ENCODE measurements at regions not wholly inside any gene's neighbourhood (a gene's known extent, or its start where the extent isn't known, plus 50 kb on each side); places are given as distances from the start of the nearest gene placed in this dataset.

DNA sequence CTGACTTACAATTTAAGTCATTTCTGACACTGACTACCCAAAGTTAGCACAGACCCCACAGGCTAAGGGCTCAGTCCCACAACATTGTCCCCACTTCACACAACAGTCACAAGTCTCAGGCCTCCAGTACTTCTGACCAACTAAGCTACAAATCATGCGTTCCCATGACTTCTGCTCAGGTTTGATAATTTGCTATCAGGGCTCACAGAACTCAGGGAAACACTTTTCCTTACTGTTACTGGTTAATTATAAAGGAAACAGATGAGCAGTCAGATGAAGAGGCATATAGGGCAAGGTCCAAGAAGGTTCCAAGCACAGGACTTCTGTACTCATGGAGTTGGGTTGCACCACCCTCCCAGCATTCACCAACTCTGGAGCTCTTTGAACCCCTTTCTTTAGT is 151.2 kb upstream of the TNR start:
- no peaks in the 10 kb centered on the region for H4K20me1 ChIP-seq (ENCODE audit: insufficient read depth)
- H3K27ac ChIP-seq = no peak overlapping the region
- TF ChIP-seq, protein P1, sequence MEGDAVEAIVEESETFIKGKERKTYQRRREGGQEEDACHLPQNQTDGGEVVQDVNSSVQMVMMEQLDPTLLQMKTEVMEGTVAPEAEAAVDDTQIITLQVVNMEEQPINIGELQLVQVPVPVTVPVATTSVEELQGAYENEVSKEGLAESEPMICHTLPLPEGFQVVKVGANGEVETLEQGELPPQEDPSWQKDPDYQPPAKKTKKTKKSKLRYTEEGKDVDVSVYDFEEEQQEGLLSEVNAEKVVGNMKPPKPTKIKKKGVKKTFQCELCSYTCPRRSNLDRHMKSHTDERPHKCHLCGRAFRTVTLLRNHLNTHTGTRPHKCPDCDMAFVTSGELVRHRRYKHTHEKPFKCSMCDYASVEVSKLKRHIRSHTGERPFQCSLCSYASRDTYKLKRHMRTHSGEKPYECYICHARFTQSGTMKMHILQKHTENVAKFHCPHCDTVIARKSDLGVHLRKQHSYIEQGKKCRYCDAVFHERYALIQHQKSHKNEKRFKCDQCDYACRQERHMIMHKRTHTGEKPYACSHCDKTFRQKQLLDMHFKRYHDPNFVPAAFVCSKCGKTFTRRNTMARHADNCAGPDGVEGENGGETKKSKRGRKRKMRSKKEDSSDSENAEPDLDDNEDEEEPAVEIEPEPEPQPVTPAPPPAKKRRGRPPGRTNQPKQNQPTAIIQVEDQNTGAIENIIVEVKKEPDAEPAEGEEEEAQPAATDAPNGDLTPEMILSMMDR (conservative IDR thresholded peaks at IDR 0.05; ENCODE audit: low read depth, low read length) = no peak
- H3K4me1 ChIP-seq (ENCODE audit: low read depth, poor library complexity, severe bottlenecking) = no peaks in the 10 kb centered on the region
- H3K79me2 ChIP-seq (ENCODE audit: insufficient read depth, low read depth) = no peaks in the 10 kb centered on the region
- H3K36me3 ChIP-seq (ENCODE audit: insufficient read depth) = no peaks in the 10 kb centered on the region
- H3K4me2 ChIP-seq = no peak overlapping the region
- no peak overlapping the region for H3K4me3 ChIP-seq (IDR thresholded peaks at IDR 0.05; ENCODE audit: insufficient read depth, low read depth, low read length)
- H3K9ac ChIP-seq = no peak overlapping the region
- no peak overlapping the region for H2AFZ ChIP-seq (ENCODE audit: low read depth)
- H3K27me3 ChIP-seq (ENCODE audit: insufficient read depth, low read depth) = no peaks in the 10 kb centered on the region

GRCh38 chr1:175893192-175893591 is 149.8 kb upstream of the TNR start:
- H3K27ac ChIP-seq = no peak overlapping the region
- H3K9ac ChIP-seq = no peak overlapping the region
- H3K4me2 ChIP-seq = no peak overlapping the region
- no peaks in the 10 kb centered on the region for H3K27me3 ChIP-seq (ENCODE audit: insufficient read depth, low read depth)
- H3K36me3 ChIP-seq (ENCODE audit: insufficient read depth) = no peaks in the 10 kb centered on the region
- no peaks in the 10 kb centered on the region for H3K79me2 ChIP-seq (ENCODE audit: insufficient read depth, low read depth)
- no peak overlapping the region for H3K4me3 ChIP-seq (IDR thresholded peaks at IDR 0.05; ENCODE audit: insufficient read depth, low read depth, low read length)
- no peak overlapping the region for H2AFZ ChIP-seq (ENCODE audit: low read depth)
- TF ChIP-seq, protein P1 (conservative IDR thresholded peaks at IDR 0.05; ENCODE audit: low read depth, low read length) = no peak
- no peaks in the 10 kb centered on the region for H4K20me1 ChIP-seq (ENCODE audit: insufficient read depth)
- no peaks in the 10 kb centered on the region for H3K4me1 ChIP-seq (ENCODE audit: low read depth, poor library complexity, severe bottlenecking)

DNA sequence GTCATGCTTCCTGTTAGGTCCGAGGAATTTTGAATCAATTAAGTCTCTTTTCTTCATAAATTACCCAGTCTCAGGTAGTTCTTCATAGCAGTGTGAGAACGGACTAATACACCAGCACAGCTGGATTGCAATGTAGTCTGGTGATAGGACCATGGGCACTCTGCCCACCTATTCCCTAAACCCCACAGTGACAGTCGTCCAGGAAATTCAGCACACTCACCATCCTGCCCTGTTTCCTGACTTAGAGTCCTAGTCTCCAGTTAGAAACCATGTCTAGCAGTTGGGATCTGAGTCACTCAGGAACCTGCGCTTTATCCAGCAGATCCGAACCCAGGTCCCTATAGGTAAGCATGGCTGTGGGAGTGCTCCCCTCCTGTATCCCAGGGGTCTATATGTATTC is 149.3 kb upstream of the TNR start:
- H3K4me3 ChIP-seq (IDR thresholded peaks at IDR 0.05; ENCODE audit: insufficient read depth, low read depth, low read length) = no peak overlapping the region
- no peaks in the 10 kb centered on the region for H3K36me3 ChIP-seq (ENCODE audit: insufficient read depth)
- no peak overlapping the region for H3K4me2 ChIP-seq
- H3K9ac ChIP-seq = no peak overlapping the region
- H2AFZ ChIP-seq (ENCODE audit: low read depth) = no peak overlapping the region
- no peaks in the 10 kb centered on the region for H3K27me3 ChIP-seq (ENCODE audit: insufficient read depth, low read depth)
- H3K27ac ChIP-seq = no peak overlapping the region
- TF ChIP-seq, protein P1 (conservative IDR thresholded peaks at IDR 0.05; ENCODE audit: low read depth, low read length) = no peak
- H4K20me1 ChIP-seq (ENCODE audit: insufficient read depth) = no peaks in the 10 kb centered on the region
- no peaks in the 10 kb centered on the region for H3K79me2 ChIP-seq (ENCODE audit: insufficient read depth, low read depth)
- H3K4me1 ChIP-seq (ENCODE audit: low read depth, poor library complexity, severe bottlenecking) = no peaks in the 10 kb centered on the region

GRCh38 chr1:175891783-175892309 is 148.5 kb upstream of the TNR start:
- no peak overlapping the region for H3K4me2 ChIP-seq
- no peaks in the 10 kb centered on the region for H4K20me1 ChIP-seq (ENCODE audit: insufficient read depth)
- no peak overlapping the region for H3K4me3 ChIP-seq (IDR thresholded peaks at IDR 0.05; ENCODE audit: insufficient read depth, low read depth, low read length)
- H3K27me3 ChIP-seq (ENCODE audit: insufficient read depth, low read depth) = no peaks in the 10 kb centered on the region
- H3K4me1 ChIP-seq (ENCODE audit: low read depth, poor library complexity, severe bottlenecking) = no peaks in the 10 kb centered on the region
- no peaks in the 10 kb centered on the region for H3K79me2 ChIP-seq (ENCODE audit: insufficient read depth, low read depth)
- TF ChIP-seq, protein P1 (conservative IDR thresholded peaks at IDR 0.05; ENCODE audit: low read depth, low read length) = no peak
- H3K9ac ChIP-seq = no peak overlapping the region
- no peak overlapping the region for H3K27ac ChIP-seq
- no peaks in the 10 kb centered on the region for H3K36me3 ChIP-seq (ENCODE audit: insufficient read depth)
- no peak overlapping the region for H2AFZ ChIP-seq (ENCODE audit: low read depth)

All from KMS-11 (cell line).